Lung (tissue), 11 donors: ENCODE measurements at regions not wholly inside any gene's neighbourhood (a gene's known extent, or its start where the extent isn't known, plus 50 kb on each side); places are given as distances from the start of the nearest gene placed in this dataset.

ENCODE experiments used
- ATAC-seq: fragments of 200-7000 bp; cut with Tn5 transposase; one replicate; pipeline ENCODE4 v1.9.1; 2020; ENCODE audit warnings: moderate number of reproducible peaks; ENCODE audit not compliant: insufficient read depth, low FRiP score
- DNase-seq, 3 donors: peaks; one replicate each; pipeline ENCODE4 v3.0.0-alpha.2; 2013 to 2017
- H3K27ac ChIP-seq, 2 donors: one replicate each; pipeline ENCODE4 v1.5.1; 2013; ENCODE audit warnings: mild to moderate bottlenecking in 2 of 2, moderate library complexity in 2 of 2, control low read depth in 1 of 2, inconsistent platforms in 1 of 2, low read depth in 1 of 2, low read length in 1 of 2
- H3K27me3 ChIP-seq, 3 donors: one replicate each; pipeline ENCODE4 v1.5.1; 2013; ENCODE audit warnings: low read length in 2 of 3; ENCODE audit not compliant: control insufficient read depth in 3 of 3, insufficient read depth in 3 of 3
- H3K36me3 ChIP-seq, 4 donors: one replicate each; pipeline ENCODE4 v1.5.1; 2013; ENCODE audit warnings: low read length in 4 of 4, mild to moderate bottlenecking in 1 of 4, moderate library complexity in 1 of 4; ENCODE audit not compliant: control insufficient read depth in 4 of 4, insufficient read depth in 4 of 4
- H3K4me1 ChIP-seq, 5 donors: one replicate each; pipeline ENCODE4 v1.5.1; 2013; ENCODE audit warnings: low read length in 5 of 5, mild to moderate bottlenecking in 2 of 5, moderate library complexity in 1 of 5; ENCODE audit not compliant: control insufficient read depth in 5 of 5, insufficient read depth in 5 of 5
- H3K4me3 ChIP-seq: one replicate; pipeline ENCODE4 v1.5.1; 2013; ENCODE audit warnings: mild to moderate bottlenecking, control low read depth, moderate library complexity
- H3K9ac ChIP-seq, 2 donors: one replicate each; pipeline ENCODE4 v1.5.1; 2013; ENCODE audit warnings: low read length in 2 of 2, control low read depth in 1 of 2; ENCODE audit not compliant: insufficient read depth in 1 of 2
- H3K9me3 ChIP-seq, 4 donors: one replicate each; pipeline ENCODE4 v1.5.1; 2013; ENCODE audit warnings: low read length in 3 of 4, mild to moderate bottlenecking in 1 of 4, moderate library complexity in 1 of 4; ENCODE audit not compliant: control insufficient read depth in 4 of 4, insufficient read depth in 3 of 4
- WGBS, 2 donors: extraction: QIAGEN DNeasy Blood & Tissue Kit; methylation state at CpG; one replicate each; pipeline ENCODE4 v1.1.7; 2013; 5-methylcytosine and 5-hydroxymethylcytosine counted together
- TF ChIP-seq, protein P1 (sequence below): IDR thresholded peaks from 2 replicates; pipeline ENCODE4 v1.5.1; 2012; ENCODE audit warnings: mild to moderate bottlenecking; ENCODE audit errors: control extremely low read depth, extremely low read depth
- donor health status: control.
- donor health status: control.
- donor health status: Bipolar disorder and iron deficiency.
- donor health status: healthy.
- donor health status: DM: yes; HTN: yes; CAD: no.

- no peak for DNase-seq
- H3K36me3 ChIP-seq, result no peaks in the 10 kb centered on the region
- H3K27ac ChIP-seq, result no peak overlapping the region
- peaks cover 0 to 4% (median 0%) of the 10 kb centered on the region in 5 donors for H3K4me1 ChIP-seq
- H3K9me3 ChIP-seq, result no peaks in the 10 kb centered on the region
- no peak overlapping the region for H3K9ac ChIP-seq
- no peaks in the 10 kb centered on the region for H3K27me3 ChIP-seq
- H3K4me3 ChIP-seq, result no peak overlapping the region
- no peak for ATAC-seq
- TF ChIP-seq, protein P1, sequence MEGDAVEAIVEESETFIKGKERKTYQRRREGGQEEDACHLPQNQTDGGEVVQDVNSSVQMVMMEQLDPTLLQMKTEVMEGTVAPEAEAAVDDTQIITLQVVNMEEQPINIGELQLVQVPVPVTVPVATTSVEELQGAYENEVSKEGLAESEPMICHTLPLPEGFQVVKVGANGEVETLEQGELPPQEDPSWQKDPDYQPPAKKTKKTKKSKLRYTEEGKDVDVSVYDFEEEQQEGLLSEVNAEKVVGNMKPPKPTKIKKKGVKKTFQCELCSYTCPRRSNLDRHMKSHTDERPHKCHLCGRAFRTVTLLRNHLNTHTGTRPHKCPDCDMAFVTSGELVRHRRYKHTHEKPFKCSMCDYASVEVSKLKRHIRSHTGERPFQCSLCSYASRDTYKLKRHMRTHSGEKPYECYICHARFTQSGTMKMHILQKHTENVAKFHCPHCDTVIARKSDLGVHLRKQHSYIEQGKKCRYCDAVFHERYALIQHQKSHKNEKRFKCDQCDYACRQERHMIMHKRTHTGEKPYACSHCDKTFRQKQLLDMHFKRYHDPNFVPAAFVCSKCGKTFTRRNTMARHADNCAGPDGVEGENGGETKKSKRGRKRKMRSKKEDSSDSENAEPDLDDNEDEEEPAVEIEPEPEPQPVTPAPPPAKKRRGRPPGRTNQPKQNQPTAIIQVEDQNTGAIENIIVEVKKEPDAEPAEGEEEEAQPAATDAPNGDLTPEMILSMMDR, result no peak
These were observed 159.2 kb downstream of the SOX11 start for GRCh38 chr2:5851410-5851809.

DNA sequence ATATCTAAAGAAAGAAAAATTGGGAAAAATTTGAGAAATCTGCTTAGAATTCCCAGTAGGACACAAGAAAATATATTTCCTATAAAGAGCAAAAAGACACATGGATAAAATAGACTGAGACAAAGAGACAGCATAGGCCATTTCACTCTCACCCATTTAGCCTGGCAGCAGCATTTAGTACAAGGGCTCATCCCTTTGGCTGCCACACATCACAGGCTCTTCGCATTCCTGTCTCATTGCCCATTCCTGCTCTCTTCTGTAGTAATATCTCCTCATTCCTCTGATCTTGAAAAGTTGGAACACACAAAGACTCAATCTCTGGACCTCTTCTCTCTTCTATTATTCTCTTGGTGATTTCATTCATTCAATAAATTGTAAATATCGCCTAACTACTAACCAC is 162.6 kb downstream of the SOX11 start:
- H3K27me3 ChIP-seq, result no peaks in the 10 kb centered on the region
- no peak overlapping the region for H3K4me3 ChIP-seq
- no peaks in the 10 kb centered on the region for H3K4me1 ChIP-seq
- no peak overlapping the region for H3K9ac ChIP-seq
- no peak overlapping the region for H3K27ac ChIP-seq
- H3K9me3 ChIP-seq, result no peaks in the 10 kb centered on the region
- ATAC-seq, result no peak
- DNase-seq, result no peak
- TF ChIP-seq, protein P1, result no peak
- WGBS, 2 donors, result 96 to 98% methylated on average over 2 of the region's 2 CpGs
- H3K36me3 ChIP-seq, result no peaks in the 10 kb centered on the region

- Histone ChIP-seq H3K4me3 (no peak overlapping the region), H3K9ac (no peak overlapping the region), H3K27ac (no peak overlapping the region), H3K36me3 (no peaks in the 10 kb centered on the region), H3K4me1 (no peaks in the 10 kb centered on the region), H3K27me3 (no peaks in the 10 kb centered on the region), H3K9me3 (peaks cover 0 to 2% (median 0%) of the 10 kb centered on the region in 4 donors)
- DNase-seq (no peak), ATAC-seq (no peak)
- WGBS, 2 donors, result 86 to 88% methylated on average over 9 of the region's 9 CpGs
- TF ChIP-seq, protein P1, result no peak
These were observed 174.9 kb downstream of the SOX11 start for GRCh38 chr2:5867056-5867455.

GRCh38 chr2:5868931-5869330 is 176.7 kb downstream of the SOX11 start:
- Histone ChIP-seq H3K36me3 (no peaks in the 10 kb centered on the region), H3K4me3 (no peak overlapping the region), H3K4me1 (no peaks in the 10 kb centered on the region), H3K27me3 (no peaks in the 10 kb centered on the region), H3K9ac (no peak overlapping the region), H3K27ac (no peak overlapping the region), H3K9me3 (no peaks in the 10 kb centered on the region)
- no peak for DNase-seq
- no peak for ATAC-seq
- TF ChIP-seq, protein P1, result no peak
- 75 to 80% methylated on average over 8 of the region's 8 CpGs for WGBS, 2 donors
